ENCODE measurements at regions not wholly inside any gene's neighbourhood (a gene's known extent, or its start where the extent isn't known, plus 50 kb on each side); places are given as distances from the start of the nearest gene placed in this dataset.

DNA sequence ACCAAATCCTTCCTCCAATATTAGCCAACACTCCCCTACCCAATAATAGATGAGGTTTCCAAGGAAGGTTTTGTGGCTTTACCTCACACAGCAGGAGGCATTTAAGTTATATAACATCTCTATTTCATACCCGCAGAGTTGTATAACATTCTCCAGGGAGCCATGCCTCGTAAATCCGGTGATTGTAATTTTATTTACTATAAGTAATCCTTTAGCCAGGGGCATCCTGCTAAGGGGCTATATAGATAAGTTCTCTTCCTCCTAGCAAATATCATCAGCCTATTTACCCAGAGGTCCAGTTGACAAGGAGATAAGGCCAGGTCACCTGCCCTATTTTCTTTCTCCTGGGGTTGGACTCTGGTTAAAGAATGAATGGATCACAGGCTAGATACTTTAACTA is 2051.0 kb downstream of the EFNA5 start:
- DNase-seq = no peak

DNA sequence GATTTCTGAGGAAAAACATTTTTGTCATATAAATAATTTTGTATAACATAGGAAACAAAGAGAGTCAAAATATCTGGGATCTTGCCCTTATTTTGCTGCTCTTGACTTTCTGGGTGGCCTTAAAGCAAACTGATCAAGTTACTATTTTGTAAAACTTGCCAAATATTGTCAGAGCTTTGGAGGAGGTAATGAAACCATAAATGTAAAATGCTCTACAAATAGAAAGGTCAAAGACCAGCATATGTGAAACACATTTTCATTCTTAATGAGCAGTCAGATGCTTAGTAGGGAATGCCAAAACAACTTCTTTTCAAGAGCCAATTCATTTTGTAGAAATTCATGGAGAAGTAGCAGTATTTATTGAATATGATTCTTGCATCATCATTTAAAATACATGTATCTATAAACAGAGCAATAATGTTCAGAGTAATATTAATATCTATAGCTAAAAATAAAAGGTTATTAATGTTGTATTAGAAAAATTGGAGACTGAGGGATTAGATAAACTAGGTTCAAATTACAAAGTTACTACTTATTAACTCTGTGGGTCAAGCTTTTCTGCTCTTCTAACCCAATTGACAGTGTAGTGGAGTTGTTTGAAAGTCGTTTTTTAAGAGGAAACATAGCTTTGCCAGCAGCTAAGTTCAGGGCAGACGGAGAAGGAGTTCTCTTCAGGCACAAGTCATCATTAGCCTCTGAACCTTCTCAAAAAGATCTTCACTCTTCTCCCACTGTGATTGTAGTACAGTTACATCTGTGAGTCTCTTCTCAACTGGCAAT is 2053.1 kb downstream of the EFNA5 start:
- no peak for DNase-seq

DNA sequence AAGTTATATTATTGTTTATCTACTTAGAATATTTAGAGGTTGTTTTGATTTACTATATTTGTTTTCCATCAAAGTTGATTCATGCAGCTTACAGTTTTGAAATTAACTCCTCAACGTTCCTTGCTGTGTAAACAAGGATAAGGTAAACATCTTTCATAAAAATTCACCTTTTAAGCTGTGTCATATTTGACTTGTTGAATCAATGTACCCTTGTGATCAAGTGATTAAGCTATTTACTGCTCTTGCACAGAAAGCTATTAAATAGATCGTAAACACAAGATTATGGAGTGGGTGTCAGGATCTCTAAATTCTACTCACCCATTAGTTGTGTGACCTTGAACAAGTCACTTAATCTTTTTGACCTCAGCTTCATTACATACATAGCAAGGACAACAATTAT is 2054.0 kb upstream of the NUDT12 start:
- DNase-seq = no peak

DNA sequence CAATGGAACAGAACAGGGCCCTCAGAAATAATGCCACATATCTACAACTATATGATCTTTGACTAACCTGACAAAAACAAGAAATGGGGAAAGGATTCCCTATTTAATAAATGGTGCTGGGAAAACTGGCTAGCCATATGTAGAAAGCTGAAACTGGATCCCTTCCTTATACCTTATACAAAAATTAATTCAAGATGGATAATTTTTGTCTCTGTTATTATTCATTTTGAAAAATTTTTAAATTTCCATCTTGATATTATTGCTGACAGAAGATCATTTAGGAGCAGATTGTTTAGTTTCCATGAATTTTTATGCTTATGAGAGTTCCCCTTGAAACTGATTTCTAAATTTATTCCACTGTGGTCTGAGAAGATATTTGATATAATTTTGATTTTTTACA is 2039.8 kb upstream of the NUDT12 start:
- peak; percentile 17 for DNase-seq

DNA sequence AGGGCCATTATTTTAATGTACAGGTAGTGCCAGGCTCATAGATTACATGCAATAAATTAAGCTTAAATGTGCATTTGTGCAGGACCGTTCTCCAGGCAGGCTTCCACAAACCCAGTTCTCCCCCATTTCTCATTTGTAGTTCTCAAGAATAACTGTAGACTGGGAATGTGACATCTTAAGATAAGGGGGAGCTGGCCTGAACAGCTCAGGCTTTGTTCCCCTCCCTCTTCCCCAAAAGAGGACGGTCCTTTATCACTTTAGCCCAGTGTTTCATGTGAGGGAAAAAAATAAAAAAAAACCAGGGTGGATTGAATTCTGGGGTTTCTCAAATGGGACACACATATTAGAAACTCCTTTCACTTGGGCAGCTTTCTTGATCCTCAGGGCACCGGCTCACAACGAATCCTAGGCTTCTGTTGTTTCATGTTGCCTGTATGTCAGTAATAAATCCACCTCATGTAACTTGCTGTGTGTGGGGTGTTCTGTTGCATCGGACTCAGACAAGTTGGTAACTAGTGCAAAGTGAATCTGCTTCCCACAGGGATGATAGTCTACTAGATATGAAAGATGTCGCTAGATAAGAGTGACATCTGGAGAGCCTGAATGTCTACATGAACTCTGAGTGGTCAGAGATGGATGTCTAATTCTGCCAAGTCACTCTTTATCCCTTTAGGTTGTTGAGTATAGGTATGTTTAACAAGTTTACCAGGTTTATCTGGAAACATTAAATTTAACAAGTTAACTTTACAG is 2030.6 kb upstream of the NUDT12 start:
- DNase-seq = no peak

DNA sequence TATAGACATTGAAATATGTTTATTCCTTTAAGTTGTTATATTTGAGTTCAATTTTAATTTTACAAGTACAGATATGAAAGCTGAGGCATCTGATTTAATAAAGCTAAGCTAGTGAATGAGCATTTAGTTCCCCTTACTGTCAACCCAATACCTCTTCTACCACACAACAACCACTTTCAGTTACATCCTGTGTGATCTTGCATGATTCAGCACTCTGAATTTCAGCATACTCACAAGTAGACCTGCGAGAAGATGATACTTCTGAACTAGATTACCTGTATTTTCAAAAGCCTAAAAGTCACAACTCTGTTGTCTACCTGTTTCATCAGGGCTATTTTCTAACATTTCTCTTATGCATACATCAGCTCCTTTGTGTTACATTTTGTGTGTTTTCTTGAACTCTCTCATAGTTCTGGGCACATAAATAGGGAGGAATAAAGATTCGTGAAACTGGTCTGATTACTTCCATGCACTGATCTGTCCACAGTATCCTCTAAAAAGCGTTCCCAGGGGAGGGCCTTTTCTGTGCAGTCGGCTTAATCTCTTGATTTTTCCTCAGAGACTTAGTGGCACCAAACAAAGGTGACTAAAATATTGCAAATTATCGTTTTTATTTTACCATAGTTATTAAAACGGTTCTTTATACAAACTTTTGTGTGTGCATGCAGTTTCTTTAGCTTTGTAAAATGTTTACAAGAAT is 2025.5 kb upstream of the NUDT12 start:
- DNase-seq = no peak

DNA sequence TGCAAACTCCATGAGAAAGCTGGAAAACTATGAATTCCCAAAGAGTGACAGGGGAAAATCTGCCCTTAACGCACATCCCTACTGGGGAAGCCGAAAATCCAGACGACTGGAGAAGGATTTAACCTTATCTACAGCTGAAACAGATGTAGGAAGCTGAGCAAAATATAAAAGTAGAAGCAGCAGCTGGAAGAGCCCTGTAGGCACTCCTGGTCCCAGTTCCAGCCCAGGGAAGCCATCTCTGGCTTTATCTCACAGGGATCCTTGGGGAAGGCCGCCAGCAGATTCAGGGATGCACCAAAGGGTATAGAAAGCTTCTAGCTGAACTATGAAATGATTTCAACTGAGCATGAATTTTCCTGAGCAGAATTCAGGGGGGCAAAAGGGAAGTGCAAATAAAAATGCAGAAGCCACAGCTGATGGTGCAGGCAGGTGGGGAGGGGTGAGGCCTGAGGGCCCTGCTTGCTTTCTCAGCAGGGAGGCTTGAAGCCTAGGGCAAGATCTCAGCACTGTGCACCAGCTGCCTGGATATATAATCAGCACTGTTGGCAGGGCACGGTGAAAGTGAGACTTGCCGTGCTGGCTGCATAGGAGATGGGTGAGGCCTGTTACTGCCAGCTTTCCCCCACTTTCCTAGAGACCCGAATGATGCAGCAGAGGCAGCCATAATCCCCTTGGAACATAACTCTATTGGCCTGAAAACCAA is 2019.5 kb upstream of the NUDT12 start:
- no peak for DNase-seq

DNA sequence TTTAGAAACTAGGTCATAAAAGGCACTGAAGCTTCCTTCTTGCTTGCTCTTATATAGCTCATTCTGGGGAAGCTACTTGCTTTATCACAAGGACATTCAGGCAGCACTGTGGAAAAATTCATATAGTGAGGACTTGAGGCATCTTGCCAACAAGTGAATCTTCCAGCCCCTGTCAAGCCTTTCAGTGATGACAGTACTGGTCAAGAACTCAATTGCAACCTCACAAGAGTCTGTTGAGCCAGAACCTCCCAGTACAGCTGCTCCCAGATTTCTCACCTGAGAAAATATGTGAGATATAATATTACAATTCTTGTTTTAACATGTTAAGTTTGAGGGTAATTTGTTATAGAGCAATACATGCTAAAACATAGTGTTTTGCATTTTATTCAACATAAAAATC is 2011.0 kb upstream of the NUDT12 start:
- no peak for DNase-seq

DNA sequence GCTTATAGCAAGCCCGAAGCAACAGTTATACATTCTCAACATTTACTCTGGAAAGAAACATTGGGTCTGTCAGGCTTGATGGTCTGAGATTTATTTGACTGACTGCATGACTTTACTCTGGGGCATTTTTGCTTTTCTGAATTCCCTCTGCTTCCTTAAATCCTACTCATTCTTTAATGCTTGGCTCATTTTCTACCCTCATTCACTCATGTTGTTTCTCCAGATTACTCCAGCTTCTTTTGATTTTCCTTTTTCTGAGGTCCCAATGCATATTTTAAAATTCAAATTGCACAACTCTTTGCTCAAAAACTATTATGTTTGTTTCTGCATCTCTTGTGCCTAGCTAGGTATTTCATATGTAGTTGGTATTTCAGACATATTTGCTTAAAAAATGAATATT is 2002.9 kb upstream of the NUDT12 start:
- DNase-seq = no peak

DNA sequence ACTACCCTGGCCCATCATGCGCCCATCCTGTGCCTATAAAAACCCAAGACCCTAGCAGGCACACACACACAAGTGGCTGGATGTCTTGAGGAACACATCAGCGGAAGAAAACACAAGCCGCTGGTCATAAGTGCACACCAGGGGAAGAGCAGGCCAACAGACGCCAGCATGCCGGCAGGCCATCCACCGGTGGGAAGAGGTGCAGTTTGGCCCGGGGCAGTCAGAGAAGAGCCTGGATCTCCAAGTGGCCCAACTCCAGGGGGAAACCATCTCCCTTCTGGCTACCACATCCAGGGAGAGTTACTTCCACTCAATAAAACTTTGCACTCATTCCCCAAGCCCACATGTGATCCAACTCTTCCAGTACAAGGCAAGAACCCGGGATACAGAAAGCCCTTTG is 2001.3 kb upstream of the NUDT12 start:
- no peak for DNase-seq

DNA sequence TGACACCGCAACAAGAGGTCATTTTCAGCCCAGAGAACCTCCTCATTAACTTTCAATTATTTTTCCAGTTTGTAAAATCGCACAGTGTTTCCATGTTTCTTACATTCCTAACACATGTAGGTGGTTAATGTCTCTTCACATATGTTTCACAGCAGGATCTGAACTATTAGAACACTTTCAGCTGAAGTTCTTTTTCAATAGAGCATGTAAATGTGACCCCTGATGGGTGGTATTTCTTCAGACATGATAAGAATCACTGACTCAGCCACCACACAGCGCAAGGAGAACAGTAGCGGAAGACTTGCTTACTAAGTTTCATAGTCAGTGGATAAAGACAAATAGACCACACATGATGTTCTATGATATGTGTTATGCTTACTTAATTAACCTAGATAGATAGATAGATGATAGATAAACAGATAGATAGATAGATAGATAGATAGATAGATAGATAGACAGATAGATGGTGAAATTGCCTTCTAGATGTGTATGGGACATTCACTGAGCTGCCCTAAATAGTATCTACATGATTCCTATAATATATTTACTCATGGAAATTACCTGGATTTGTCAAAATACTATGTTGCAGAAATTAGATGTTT is 1992.1 kb upstream of the NUDT12 start:
- peak; percentile 57 for DNase-seq

DNA sequence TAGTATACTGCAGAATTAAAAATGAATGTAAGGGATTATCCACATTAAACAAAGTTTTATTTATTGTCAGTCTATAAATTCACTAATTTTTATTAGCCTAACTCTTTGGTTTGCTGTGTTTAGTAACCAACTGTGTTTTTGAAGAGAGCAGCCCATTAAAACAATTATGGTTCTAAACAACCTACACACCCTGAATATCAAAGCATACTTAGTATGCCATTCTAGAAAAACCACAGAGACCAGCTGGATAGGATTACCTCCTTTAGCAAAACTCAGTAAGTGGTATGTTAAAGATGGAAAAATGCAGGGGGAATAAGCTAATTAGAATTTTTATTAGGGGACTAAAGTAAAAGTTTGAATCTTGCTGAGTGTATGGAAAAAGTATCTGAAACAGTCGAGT is 1981.7 kb upstream of the NUDT12 start:
- no peak for DNase-seq

DNA sequence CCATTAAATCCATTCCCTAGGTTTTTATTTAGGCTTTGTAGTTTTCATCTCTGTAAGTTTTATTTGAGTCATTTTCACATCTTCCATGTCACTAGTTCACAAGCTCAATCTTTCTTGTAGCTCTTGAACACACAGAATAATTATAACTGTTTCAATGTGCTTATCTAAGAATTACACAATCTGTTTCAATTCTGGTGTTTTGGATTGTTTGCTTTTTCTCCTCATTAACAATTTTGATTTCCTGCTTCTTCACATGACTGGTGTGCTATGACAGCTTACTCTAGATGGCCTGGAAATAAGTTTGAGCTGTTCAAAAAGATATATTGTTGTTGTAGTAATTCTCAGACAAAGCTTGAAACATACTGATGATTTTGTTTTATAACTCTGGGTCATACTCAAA is 1974.1 kb upstream of the NUDT12 start:
- DNase-seq = no peak

DNA sequence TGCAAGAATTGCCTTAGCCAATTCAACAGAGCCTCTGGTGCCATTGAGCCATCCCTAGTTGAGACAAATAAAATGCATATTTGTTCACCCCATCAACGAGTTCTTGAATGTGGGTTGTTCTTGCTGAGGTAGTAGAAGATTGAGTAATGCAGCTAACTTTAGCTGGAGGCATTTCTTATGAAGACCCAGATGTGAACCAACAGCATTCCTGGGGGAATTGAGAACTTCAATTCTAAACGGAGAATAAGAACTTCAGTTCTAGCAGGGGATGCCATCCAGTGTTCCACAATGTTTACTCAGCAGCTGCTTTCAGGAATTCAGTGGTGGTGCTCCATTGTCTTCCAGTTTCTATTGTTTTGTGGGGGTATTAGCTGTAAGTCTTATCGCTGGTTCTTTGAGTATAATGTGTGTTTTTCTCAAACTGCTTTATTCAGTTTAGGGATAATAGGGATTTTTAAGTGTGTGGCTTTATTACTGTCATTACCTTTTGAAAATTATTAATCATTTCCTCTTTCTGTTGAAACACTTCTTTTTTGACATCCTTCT is 1968.2 kb upstream of the NUDT12 start:
- no peak for DNase-seq

DNA sequence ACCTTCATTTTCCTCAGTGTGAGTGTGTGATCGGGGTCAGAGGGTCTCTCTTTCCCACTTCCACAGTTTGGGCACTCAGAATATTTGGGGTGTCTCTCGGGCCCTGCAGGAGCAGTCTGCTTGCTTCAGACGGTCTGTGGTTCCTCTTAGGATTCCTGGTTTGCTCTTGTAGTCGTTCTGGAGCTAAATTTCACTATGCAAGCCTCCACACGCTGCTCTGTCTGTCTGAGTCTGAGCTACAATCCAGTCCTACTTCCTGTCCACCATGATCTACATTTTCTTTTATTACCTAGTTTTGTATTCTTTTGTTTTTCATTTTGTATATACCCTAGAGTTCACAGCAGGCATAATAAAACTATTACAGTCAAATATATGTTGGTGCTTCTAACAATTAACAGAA is 1967.3 kb upstream of the NUDT12 start:
- DNase-seq = no peak

DNA sequence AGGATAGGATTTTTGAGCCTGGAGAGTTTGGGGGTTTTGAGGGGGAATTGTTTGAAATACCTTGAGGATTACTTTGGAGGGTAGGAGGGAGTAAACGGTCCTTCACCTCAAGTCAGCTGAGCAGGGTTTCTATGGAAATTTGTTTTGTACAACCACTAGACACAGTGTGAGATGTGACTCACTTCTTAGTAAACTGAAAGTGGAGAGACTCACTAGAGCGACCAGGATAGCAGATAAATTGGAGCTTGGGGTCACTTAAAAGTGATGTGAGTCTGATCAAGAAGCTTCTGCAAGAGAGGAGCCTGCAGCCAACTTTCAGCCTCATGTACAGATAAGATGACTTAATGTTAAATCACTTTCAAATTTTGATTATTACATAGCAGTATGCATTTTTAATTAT is 1945.9 kb upstream of the NUDT12 start:
- DNase-seq = peak; percentile 2

DNA sequence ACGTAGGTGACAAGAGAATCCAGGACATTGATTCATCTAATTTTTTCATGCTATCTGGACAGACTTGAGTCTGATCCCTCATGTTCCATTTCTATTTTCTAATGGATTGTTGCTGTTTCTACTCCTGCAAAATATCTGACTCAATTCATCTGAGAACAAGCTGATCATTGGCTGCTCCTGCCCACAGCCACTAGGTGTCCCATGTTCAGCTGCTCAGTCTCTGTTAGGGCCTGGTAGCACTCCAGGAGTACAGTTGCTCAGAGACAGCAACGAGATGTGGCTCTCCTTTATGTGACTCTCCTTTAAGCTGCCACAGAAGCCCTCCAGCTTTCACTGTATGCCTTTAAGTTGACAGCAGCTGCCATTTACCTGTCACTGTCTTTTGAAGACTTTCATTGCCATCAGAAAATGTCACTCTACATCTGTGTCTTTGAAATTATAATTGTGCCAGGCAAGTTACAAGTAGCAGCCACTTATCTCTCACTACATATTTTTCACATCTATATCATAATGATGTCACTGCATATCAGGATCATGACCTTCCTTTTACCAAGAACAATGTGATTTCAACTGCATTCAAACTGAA is 1944.2 kb upstream of the NUDT12 start:
- peak; percentile 17 for DNase-seq

DNA sequence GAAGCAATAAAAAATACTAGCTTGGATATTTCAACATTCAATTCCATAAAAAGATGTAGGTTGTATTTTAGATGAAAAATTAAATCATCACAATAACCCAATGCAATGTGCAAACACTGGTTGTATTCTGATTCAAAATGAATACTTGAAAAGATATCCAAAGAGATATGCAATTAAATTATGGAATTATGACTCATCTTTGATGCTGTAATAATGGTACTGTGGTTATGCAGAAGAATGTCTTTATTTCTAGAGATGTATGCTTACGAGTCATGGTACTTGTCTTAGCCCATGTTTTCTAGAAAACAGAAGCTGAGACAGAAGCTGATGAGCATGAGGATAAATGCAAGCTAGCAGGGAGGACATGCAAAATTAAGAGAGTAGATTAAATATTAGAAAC is 1941.4 kb upstream of the NUDT12 start:
- peak; percentile 46 for DNase-seq

DNA sequence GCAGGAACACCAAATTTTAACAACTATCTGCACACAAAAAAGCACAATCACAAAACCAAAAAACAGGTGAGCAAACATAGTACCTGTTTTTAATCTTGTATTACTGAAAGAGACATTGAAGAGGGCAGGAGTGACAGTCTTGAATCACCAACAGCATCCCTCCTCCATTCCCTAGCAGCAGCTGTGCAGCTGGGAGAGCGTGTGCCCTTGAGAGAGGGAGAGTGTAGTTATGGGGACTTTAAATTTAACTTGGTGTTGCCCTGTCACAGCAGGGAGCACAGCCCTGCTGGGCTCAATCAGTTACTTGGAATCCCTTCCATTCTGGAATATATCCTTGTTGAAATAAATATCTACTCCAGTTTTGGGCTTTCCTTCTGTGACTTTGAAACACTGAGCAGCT is 1938.7 kb upstream of the NUDT12 start:
- DNase-seq = no peak

DNA sequence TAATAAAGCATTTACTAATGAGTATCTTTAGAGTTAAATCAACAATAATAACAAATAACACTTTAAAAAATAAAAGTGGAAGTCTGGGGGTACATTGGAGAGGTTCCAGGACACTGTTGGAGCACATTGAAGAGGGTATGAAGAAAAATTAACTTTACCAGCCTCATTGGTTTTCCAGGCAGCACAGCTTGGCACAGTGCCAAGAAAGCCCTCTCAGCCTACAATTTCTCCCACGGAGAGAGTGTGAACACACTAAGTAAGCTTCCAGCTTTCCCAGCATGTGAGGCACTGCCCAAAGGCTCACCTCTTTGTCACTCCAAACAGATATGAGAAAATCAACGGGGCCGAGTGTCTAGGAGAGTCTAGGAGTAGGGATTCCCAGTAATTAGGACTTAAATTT is 1912.8 kb upstream of the NUDT12 start:
- no peak for DNase-seq

DNA sequence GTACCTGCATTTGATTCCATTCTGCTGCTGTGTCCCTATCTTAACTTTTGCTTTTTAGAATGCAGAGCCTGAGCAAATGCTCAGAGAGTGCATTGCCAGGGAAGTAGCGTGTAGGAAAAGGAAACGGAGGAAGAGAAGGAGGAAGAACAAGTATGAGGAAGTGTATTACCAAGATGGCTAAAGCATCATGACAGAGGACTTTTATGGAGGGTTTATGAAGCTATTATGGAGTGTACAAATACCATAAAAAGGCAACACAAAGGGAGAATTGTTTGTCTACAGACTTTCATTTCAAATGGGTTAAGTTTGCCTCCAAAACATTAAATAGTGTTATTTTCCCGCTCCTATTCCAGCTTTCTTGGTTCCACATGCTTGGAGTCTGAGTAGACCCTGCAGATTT is 1899.8 kb upstream of the NUDT12 start:
- DNase-seq = no peak

DNA sequence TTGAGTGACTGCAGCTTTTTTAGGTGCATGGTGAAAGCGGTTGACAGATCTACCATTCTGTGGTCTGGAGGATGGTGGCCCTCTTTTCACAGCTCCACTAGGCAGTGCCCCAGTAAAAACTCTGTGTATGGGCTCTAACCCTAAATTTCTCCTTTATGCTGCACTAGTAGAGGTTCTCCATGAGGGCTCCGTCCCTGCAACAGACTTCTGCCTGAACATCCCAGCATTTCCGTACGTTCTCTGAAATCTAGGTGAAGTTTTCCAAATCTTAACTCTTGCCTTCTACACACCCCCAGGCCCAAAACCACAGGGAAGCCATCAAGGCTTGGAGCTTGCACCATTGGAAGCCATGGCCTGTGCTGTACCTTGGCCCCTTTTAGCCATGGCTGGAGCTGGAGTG is 1898.1 kb upstream of the NUDT12 start:
- DNase-seq = no peak
